GM19438 (cell line): ENCODE measurements at regions not wholly inside any gene's neighbourhood (a gene's known extent, or its start where the extent isn't known, plus 50 kb on each side); places are given as distances from the start of the nearest gene placed in this dataset.
A peak's percentile ranks its signal among the peaks of the same experiment; 100 is the strongest.

Experiments
- ATAC-seq: cut with Tn5 transposase; IDR thresholded peaks from one replicate; pipeline ENCODE4 v1.9.1; 2021; ENCODE audit warnings: low read depth; ENCODE audit not compliant: unreplicated experiment

DNA sequence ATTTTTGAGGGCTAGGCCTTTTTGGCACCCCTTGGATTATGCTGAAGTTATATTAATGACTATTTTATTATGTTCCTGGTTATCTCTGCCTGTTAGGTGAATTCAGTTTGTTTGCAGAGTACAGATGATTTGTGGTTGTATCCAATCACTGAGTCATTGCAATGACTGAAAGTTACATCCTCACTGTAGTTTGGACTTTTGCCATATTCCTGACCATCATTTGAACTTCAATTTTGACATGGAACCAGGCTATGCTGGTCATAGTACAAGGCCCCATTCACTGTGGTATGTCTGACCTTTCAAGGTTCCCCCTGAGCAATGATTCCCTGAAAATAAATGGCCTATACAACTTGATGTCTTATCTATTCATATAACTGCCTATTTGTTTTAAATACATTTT is 621.0 kb downstream of the CCER1 start:
- no peak for ATAC-seq

DNA sequence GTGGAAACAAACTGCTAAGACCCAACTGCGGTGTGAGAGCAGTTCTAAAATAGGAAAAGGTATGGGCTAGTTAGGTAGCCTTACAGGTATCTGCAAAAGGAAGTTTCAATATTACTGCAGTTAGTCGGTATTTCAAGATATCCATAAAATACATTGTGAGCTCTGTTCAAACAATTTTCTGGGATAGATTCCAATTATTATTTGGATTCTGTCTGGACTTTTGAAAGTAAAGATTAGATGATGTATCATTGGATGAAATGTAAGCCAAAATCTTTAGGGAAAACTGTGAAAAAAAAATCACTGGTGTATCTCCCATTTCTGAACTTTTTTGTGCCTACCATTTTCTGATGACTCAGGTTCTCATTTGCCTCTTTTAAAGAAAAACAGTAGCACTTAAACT is 621.6 kb downstream of the CCER1 start:
- no peak for ATAC-seq

DNA sequence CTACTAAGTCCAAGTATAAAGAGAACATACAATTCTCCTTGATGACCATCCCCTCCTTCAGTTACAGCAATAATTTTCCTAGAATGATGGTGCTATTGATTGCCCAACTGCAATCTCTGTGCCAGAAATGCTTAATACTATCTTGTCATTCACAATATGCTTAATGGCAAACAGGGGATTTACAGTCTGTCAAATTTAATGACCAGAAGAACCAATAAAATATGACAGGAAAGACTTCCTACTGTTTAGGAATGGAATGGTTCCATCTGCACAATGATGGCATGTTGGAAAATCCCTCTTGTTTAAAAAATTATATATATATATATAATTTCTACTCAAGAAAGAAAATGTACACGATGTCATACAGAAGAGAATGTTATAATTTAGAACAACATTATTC is 623.2 kb downstream of the CCER1 start:
- ATAC-seq = no peak

DNA sequence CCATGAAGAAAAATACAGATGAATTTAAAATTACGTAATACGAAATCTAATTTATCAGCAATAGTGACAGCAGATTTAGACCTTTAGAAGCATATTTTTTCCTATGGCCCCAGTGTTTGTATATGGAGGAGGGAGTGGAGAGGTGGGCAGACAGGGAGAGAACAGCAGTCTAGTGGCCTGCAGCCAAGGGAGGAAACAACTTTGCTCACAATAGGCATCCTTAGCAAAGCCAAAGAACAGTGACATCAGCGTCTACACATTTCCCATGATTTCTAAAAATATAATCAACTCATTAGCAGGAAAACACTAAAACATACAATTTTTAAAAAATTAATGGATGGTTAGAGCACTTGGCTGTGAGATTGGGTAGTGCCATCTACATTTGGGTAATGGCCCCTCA is 622.6 kb upstream of the ATP2B1 start:
- no peak for ATAC-seq

DNA sequence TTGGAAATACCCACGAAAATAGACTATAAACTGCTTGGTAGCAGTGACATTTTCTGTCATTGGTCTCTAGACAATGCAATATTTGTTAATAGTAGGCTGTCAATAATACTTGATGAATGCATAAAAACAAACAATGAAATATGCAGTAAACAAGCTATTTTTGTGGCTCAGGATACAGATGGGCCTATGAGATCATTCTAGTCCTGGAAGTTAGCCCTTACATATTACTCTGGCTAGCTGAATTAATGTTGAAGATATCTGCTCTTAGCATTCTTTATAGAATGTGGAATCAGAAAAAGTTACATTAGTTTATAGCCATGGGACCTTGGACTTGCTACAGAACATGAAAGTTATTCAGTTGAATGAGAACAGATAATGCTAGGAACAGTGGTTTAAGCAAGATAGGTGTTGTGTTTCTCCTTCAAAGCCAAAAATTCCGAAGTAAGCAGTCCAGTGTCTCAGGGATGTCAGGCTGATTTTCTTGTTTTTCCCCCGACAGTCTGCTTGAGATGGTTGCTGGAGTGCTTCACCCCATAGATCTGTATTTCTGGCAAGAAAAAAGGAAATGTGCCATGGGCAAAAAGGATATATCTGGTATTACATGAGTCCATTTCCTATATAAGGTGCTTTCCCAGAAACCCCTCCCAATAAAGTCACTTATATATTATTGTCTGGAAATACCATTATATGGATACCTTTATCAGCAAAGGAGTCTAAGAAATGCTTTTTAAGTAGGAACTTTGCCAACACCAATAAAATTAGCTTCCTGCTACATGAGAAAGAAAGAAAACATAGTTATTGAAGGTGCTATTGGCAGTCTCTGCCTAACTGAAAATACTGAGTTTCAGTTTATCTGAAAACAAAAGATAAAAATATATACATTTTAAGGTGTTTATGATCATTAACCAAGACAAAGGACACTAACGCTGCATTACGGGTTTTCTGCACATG is 619.4 kb upstream of the ATP2B1 start:
- no peak for ATAC-seq

DNA sequence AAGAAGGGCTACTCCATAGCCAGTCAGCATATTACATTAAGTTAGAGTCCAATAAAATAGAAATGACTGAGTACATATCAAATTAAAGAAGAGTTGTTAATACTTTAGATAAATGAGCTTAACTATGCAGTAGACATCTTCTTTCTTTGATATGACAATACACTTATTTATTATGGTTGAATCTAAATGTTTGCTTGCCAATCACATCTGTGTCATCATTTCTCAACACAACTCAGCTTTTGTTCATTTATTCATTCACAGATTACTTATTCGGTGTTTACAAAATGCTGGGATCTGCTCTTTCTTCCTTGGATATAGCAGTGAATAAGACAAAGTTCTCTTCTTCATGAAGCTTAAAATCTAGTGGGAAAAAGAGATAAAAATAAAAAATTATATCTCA is 614.6 kb upstream of the ATP2B1 start:
- no peak for ATAC-seq

DNA sequence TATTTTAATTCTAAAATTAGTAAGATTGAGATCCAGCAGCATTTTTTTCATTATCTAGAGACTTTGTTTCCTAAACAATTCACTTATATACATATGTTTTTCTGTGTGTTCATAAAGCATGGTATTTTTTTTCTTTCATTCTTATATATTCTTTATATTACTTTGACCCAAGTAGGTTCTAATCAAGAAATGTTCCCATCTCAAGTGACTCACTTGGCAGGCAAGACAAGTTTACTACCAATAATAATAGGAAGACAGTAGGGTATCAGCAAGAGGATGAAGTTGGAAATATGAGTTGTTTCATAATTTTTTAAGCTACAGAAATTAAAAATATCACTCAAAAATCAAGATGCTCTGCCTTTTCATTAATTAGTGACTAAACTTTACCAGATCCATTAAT is 613.4 kb upstream of the ATP2B1 start:
- no peak for ATAC-seq

DNA sequence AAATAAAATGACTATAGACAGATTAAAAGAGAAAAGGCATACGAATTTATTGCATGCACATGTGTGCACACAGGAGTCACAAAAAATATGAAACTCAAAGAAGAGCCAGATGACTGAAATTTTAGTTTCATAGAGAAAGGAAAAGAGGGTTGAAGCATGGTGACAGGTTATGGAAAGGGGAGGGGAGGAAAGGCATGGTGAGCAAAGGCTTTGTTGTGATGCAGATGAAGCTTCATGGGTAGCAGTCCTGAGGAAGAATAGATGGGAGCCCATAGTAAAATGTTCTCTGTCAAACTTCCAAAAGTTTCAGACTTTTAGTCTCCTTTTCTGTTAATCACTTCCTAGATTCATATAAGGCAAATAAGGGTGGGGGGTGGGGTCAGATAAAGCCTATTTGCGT is 612.7 kb upstream of the ATP2B1 start:
- no peak for ATAC-seq

DNA sequence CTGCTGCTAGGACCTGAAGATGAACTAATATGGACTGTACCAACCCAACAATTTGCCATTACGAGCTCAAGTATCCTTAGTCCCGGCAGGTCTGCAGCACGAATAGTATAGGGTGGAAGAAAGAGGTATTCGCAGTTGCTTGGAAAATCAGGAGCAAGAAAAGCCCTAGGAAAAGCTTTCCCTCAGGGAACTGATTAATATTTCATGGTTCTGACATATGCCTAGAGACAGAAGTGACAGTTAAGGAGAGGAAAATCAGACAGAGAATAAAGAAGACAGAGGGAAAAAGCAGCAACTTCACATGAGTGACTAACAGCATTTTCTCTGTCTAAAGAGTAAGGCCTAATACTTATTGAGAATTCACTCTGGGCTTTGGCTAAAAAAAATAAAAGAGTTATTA is 602.9 kb upstream of the ATP2B1 start:
- no peak for ATAC-seq

DNA sequence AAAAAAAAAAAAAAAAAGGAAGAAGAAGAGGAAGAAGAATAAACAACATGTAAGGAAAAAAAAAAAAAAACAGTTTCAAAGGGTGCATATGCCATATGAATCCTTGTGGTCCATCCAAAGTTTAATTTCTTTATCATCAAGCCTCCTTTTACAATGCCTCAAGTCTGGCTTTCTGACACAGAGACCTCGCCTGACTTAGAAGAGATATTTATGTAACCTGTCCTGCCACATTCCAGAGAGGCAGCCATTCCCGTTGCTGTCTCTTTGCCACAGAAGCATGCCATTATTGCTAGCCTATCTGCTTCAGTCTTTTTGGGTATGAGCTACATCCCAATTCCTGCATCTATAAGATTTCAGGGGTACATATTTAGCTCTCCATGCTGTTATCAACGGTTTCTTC is 596.7 kb upstream of the ATP2B1 start:
- ATAC-seq = no peak

DNA sequence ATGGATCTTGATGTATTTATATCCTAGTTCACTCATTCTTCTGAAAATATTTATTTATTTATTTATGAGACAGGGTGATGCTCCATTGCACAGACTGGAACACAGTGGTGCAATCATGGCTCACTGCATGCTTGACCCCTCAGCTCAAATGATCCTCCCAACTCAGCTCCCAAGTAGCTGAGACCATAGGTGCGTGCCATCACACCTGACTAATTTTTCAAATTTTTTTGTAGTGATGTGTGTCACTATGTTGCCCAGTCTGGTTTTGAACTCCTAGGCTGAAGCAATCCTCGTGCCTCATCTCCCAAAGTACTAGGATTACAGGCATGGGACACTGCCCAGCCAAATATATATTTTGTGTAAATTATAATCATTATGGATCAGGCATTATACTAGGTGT is 595.6 kb upstream of the ATP2B1 start:
- ATAC-seq = no peak

DNA sequence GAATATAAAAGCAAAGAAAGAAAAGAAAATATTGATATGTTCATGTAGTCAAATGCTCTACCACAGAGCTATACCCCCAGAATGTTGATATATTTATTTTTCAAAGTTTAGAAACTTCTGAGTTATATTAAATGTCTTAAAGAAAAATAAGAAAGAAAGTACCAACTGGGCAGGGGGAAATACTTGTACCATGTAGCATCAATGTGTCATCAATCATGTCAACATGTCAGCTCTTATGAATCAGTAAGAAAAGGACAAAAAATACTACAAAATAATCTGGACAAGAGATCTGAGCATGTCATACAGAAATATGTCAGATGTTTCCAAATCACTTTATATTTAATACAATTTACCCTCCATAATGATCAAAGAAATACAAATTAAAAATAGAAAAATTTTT is 595.1 kb upstream of the ATP2B1 start:
- ATAC-seq = no peak

DNA sequence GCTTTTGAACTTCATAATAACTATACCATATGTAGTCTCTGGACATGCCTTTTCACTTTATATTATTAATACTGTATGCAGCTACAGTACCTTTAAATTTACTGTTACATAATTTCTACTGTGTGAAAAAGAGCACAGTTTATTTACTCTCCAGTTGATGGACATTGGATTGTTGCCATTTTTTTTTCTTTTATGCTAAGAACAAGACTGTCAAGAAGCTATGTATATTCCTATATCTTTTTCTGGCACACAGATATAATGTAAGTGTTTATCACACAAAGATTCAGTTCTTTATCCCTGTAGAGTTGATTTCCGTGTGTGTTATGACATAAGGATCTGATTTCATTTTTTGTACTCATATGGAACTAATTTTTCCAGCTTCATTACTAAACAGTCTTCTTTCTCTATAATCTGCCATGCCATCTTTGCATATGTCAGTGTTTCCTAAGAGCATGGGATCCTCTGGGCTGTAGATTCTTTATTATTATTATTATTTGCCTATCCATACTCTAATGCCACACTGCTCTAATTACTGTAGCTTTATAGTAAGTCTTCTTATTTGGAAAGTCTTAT is 593.0 kb upstream of the ATP2B1 start:
- no peak for ATAC-seq

DNA sequence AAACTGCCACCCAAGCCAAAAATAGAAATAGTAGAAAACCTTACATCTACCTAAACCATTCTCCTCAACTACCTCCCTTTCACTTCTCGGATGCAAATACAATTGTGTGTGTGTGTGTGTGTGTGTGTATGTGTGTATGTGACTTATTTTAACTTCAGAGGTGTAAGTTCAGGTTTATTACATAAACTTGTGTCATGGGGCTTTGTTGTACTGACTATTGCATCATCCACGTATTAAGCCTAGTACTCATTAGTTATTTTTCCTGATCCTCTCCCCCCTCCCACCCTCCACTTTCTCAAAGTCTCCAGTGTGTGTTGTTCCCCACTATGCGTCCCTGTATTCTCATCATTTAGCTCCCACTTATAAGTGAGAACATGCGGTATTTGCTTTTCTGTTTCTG is 592.5 kb upstream of the ATP2B1 start:
- ATAC-seq = no peak

DNA sequence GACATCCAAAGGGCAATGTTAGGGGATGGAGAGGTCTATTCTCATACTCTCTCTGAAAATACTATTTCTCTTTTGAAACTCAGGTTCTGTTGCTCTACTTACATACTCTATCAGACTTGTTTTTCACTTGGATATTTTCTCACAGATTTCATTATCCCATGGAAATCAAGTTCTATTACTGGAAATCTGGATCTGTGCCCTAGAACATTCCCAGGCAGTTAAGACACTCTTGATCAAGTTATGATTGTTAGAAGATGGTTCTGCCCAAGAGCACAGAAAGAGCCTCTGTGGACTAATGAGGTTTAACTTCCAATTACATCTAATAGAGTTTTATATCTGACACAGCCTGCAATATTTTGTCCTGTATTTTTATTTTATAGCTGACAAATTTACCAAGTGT is 591.0 kb upstream of the ATP2B1 start:
- peak; percentile 24 for ATAC-seq

DNA sequence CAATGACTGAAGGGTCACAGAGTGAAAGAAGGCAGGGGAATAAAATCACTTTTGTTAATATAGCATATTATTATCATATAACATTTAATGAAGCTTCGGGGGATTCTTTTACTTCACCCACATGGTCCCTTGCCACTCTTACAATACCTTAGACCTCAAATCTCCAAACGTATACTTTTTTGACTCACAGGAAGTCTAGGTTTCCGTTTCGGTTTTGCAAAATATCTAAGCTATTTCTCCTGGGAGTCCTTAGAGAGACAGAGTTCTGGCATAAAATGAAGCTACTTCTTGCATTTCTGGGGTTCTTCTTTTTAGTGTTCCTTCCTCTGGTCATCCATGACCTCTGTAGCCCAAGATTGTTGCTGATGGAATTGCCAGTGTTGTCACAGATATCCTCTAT is 590.5 kb upstream of the ATP2B1 start:
- peak; percentile 98 for ATAC-seq

DNA sequence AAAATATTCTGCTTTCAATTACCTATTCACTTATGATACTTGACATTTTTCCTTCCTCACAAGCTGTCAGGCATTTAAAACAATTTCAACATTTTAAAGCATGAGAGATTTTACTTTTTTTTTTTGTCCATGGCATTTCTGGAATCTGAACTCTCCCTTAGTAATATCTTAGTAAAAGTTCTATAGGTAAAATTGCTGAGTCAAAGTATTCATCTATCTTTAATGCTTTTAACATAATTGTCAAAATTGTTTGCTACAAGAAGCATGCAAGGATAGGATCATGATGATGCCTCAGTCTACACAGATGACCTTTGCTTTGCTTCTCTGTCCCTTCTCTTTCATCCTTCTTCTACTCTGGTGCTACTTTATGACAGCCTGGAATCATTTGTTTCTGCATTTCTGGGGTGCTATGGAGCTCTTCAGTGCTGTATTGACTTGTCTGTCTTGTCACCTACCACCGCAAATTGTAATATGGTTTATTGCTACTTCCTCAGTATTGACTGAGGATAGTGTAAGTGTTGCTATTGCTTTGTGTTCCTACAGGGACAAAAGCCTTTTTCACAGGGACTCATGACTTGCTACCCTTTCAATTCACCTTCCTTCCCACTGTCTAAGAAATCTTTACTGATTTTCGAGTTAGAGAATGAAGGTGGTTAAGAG is 589.8 kb upstream of the ATP2B1 start:
- no peak for ATAC-seq

DNA sequence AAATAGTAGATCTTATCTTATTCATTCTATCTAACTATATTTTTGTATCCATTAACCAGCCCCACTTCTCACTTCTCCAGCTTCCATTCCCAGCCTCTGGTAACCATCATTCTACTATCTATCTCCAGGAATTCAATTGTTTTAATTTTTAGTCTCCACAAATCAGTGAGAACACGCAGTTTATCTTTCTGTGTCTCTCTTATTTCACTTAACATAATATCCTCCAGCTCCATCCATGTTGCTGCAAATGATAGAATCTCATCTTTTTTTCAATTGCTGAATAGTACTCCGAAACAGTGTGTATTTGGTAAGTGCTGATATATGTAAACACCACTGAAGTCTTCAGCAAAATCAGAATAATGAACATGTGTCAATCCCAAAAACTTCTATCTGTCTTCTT is 587.2 kb upstream of the ATP2B1 start:
- ATAC-seq = no peak

DNA sequence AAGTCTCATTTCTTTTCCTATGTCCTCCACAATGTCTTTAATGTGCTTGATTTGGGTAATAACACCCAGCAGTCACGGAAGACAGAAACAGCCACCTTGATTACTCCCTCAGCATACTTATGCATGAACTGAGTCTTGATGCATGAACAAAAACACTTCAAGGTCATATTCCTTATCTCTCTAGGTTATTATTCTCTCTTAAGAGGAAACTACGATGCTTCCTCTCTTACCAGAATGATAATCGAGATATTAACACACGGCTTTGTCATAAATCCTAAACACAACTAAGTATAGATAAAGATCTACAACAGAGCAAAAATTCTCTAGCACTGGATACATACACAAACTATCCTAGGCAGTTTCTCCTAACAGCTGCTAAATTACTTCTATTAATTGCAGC is 583.5 kb upstream of the ATP2B1 start:
- no peak for ATAC-seq

DNA sequence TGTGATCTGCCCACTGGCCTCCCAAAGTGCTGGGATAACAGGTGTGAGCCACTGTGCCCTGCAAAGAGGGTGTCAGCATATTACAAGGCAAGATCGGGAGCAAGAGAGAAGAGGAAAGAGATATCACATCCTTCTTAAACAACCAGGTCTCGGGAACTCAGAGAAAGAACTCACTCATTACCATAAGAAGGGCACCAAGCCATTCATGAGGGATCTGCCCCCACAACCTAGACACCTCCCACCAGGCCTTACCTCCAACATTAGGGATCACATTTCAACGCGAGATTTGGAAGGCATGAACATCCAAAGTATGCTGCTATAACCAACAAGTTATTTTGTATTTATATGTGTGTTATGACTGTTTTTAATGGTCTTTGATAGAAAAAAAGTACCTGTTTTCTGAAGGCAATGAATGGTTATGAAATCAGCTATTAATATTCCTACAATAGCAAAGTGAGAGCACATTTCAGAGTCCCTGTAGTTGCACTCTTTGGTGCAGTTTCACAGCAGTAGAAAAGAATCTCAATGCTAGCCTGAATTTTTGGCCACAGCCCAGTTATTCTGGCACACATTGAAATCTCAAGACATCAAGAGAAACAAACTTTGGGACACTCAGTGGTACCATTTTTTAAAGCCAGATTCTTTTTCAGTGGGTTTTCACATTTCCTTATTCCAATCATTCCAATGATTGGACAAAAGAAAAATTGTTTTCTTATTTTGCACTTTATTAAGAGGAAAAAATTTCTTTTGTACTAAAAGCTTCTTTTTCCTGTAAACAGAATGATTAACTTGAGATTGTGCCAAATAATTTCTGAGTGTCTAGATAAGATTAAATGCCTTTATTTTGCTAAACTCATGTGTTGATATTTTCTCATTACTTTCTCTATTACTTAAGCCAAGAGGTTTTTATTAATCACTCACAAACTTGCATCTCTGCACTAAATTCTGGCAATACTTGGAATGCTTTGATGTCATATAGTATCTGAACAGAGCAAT is 582.6 kb upstream of the ATP2B1 start:
- no peak for ATAC-seq

DNA sequence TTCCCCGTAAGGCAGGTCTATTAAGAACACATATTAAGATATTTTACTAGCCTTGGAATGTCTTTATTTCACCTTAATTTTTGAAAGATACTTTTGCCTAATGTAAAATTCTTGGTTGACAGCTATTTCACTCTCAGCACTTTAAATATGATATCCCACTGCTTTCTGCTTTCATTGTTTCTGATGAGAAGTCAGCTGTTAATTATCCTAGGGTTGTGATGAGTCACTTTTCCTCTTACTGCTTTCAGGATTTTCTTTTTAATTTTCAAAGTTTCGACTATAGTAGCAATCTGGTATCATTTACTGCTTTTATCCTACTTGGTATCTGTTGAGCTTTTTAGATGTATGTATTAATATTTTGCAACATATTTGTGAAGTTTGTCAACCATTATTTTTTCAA is 578.9 kb upstream of the ATP2B1 start:
- ATAC-seq = no peak
